ENCODE measurements at regions not wholly inside any gene's neighbourhood (a gene's known extent, or its start where the extent isn't known, plus 50 kb on each side); places are given as distances from the start of the nearest gene placed in this dataset.

GRCh38 chr17:70238646-70239045 is 69.3 kb downstream of the KCNJ2 start:
- no peak for TF ChIP-seq POLR2A (IDR thresholded peaks at IDR 0.05)
- no peak for TF ChIP-seq CTCF (IDR thresholded peaks at IDR 0.05)
- TF ChIP-seq POLR2AphosphoS5 (IDR thresholded peaks at IDR 0.05), result no peak
